ENCODE measurements at regions not wholly inside any gene's neighbourhood (a gene's known extent, or its start where the extent isn't known, plus 50 kb on each side); places are given as distances from the start of the nearest gene placed in this dataset.

GRCh38 chrX:115493015-115493414 lies 68.0 kb upstream of the PLS3 start:
- Histone ChIP-seq H3K4me1 (ENCODE audit: control insufficient read depth in 1 of 2, insufficient read depth in 2 of 2, low read length in 2 of 2) (peaks cover 0 to 5% of the 10 kb centered on the region in 2 donors), H3K27ac (ENCODE audit: low read depth in 1 of 2, low read length in 2 of 2) (no peak overlapping the region), H3K79me2 (ENCODE audit: insufficient read depth, low read length) (no peaks in the 10 kb centered on the region), H3K4me3 (replicated peaks in 1 of 3; ENCODE audit: low read depth in 2 of 3, low read length in 3 of 3) (no peak overlapping the region), H2AFZ (ENCODE audit: insufficient read depth, low read depth, low read length, poor library complexity, severe bottlenecking) (no peak overlapping the region), H3K9me3 (replicated peaks in 1 of 2; ENCODE audit: control insufficient read depth in 1 of 2, insufficient read depth in 1 of 2, low read length in 2 of 2) (no peaks in the 10 kb centered on the region), H3K9ac (ENCODE audit: insufficient read depth, low read length, poor library complexity, severe bottlenecking) (no peak overlapping the region), H3K4me2 (replicated peaks; ENCODE audit: extremely low read depth, low read length, poor library complexity, severe bottlenecking) (no peak overlapping the region), H4K20me1 (ENCODE audit: insufficient read depth, low read length) (no peaks in the 10 kb centered on the region), H3K27me3 (ENCODE audit: control insufficient read depth in 2 of 2, insufficient read depth in 2 of 2, low read length in 2 of 2) (peaks cover 0 to 6% of the 10 kb centered on the region in 2 donors), H3K36me3 (replicated peaks in 1 of 2; ENCODE audit: control insufficient read depth in 1 of 2, insufficient read depth in 2 of 2, low read length in 2 of 2) (no peaks in the 10 kb centered on the region)
- H3K36me3 Mint-ChIP-seq = no peaks in the 10 kb centered on the region
- no CpG with 5 or more reads among the region's 1 CpG for WGBS (ENCODE audit: insufficient coverage)
- H3K4me1 Mint-ChIP-seq = peaks cover 13% of the 10 kb centered on the region
- no peak for TF ChIP-seq CTCF (IDR thresholded peaks at IDR 0.05)
- DNase-seq = no peak
- no peak overlapping the region for H3K27ac Mint-ChIP-seq
- peaks cover 0 to 1% (median 0%) of the 10 kb centered on the region in 7 donors for H3K9me3 Mint-ChIP-seq
- H3K4me3 Mint-ChIP-seq = no peak overlapping the region
- intact Hi-C loops (cut with micrococcal nuclease) = no loop called here
- H3K27me3 Mint-ChIP-seq (ENCODE audit: low read depth in 3 of 3) = peaks cover 0 to 5% (median 0%) of the 10 kb centered on the region in 3 donors

GRCh38 chrX:115494161-115494560 lies 66.8 kb upstream of the PLS3 start:
- H3K36me3 Mint-ChIP-seq = no peaks in the 10 kb centered on the region
- peaks cover 0 to 3% (median 0%) of the 10 kb centered on the region in 3 donors for H3K27me3 Mint-ChIP-seq (ENCODE audit: low read depth in 3 of 3)
- H3K4me3 ChIP-seq (replicated peaks in 1 of 3; ENCODE audit: low read depth in 2 of 3, low read length in 3 of 3) = no peak overlapping the region
- peaks cover 7 to 9% of the 10 kb centered on the region in 2 donors for H3K4me1 ChIP-seq (ENCODE audit: control insufficient read depth in 1 of 2, insufficient read depth in 2 of 2, low read length in 2 of 2)
- no peak overlapping the region for H3K27ac Mint-ChIP-seq
- peaks cover 0 to 6% of the 10 kb centered on the region in 2 donors for H3K27me3 ChIP-seq (ENCODE audit: control insufficient read depth in 2 of 2, insufficient read depth in 2 of 2, low read length in 2 of 2)
- WGBS (ENCODE audit: insufficient coverage) = no CpG with 5 or more reads among the region's 3 CpGs
- H3K79me2 ChIP-seq (ENCODE audit: insufficient read depth, low read length) = no peaks in the 10 kb centered on the region
- H3K27ac ChIP-seq (ENCODE audit: low read depth in 1 of 2, low read length in 2 of 2) = no peak overlapping the region
- no peak for DNase-seq
- no peak overlapping the region for H3K4me3 Mint-ChIP-seq
- no peak overlapping the region for H3K4me2 ChIP-seq (replicated peaks; ENCODE audit: extremely low read depth, low read length, poor library complexity, severe bottlenecking)
- no peaks in the 10 kb centered on the region for H4K20me1 ChIP-seq (ENCODE audit: insufficient read depth, low read length)
- intact Hi-C loops (cut with micrococcal nuclease) = no loop called here
- TF ChIP-seq CTCF (IDR thresholded peaks at IDR 0.05) = no peak
- no peaks in the 10 kb centered on the region for H3K9me3 ChIP-seq (replicated peaks in 1 of 2; ENCODE audit: control insufficient read depth in 1 of 2, insufficient read depth in 1 of 2, low read length in 2 of 2)
- no peaks in the 10 kb centered on the region for H3K36me3 ChIP-seq (replicated peaks in 1 of 2; ENCODE audit: control insufficient read depth in 1 of 2, insufficient read depth in 2 of 2, low read length in 2 of 2)
- peaks cover 0 to 1% (median 0%) of the 10 kb centered on the region in 7 donors for H3K9me3 Mint-ChIP-seq
- no peak overlapping the region for H3K9ac ChIP-seq (ENCODE audit: insufficient read depth, low read length, poor library complexity, severe bottlenecking)
- peaks cover 18% of the 10 kb centered on the region for H3K4me1 Mint-ChIP-seq
- H2AFZ ChIP-seq (ENCODE audit: insufficient read depth, low read depth, low read length, poor library complexity, severe bottlenecking) = no peak overlapping the region

Data from CD14-positive monocyte (primary cell).